Upper lobe of right lung (tissue), 1 donor: ENCODE measurements at regions not wholly inside any gene's neighbourhood (a gene's known extent, or its start where the extent isn't known, plus 50 kb on each side); places are given as distances from the start of the nearest gene placed in this dataset.

Experiments used
- ATAC-seq: fragments of 200-7000 bp; cut with Tn5 transposase; one replicate; pipeline ENCODE4 v1.9.1; 2020; ENCODE audit warnings: mild to moderate bottlenecking, moderate library complexity
- DNase-seq: peaks from one replicate; pipeline ENCODE4 v3.0.0-alpha.2; 2020
- H3K27ac ChIP-seq: fragments of 200-600 bp; one replicate; pipeline ENCODE4 v1.8.0; 2022
- H3K27me3 ChIP-seq: fragments of 200-600 bp; one replicate; pipeline ENCODE4 v1.8.0; 2022; ENCODE audit warnings: mild to moderate bottlenecking
- H3K36me3 ChIP-seq: fragments of 200-600 bp; one replicate; pipeline ENCODE4 v1.8.0; 2022
- H3K4me1 ChIP-seq: fragments of 200-600 bp; one replicate; pipeline ENCODE4 v1.8.0; 2022
- H3K4me3 ChIP-seq: fragments of 200-600 bp; one replicate; pipeline ENCODE4 v1.8.0; 2022; ENCODE audit warnings: mild to moderate bottlenecking
- H3K9me3 ChIP-seq: fragments of 200-600 bp; one replicate; pipeline ENCODE4 v1.8.0; 2022
- CTCF ChIP-seq: fragments of 200-600 bp; IDR thresholded peaks from one replicate; pipeline ENCODE4 v1.8.0; 2022; ENCODE audit warnings: antibody characterized with exemption
- intact Hi-C: fragments of 100-400 bp; cut with DNase I; formaldehyde crosslinking; loops from one replicate; pipeline ENCODE4 v1.11.0; 2022
- donor health status: DM: no; HTN: yes; CAD: no; lungs with severe emphysema.

- Histone ChIP-seq H3K4me1 (no peaks in the 10 kb centered on the region), H3K27me3 (no peaks in the 10 kb centered on the region), H3K36me3 (no peaks in the 10 kb centered on the region), H3K27ac (no peak overlapping the region), H3K9me3 (no peaks in the 10 kb centered on the region), H3K4me3 (no peak overlapping the region)
- ATAC-seq: no peak
- DNase-seq: no peak
- intact Hi-C loops: no loop called here
- TF ChIP-seq CTCF: no peak
These were observed 139.0 kb upstream of the CDH6 start for GRCh38 chr5:31054453-31054852.

GRCh38 chr5:31052937-31053658 lies 140.4 kb upstream of the CDH6 start:
- ATAC-seq: no peak
- no peaks in the 10 kb centered on the region for H3K4me1 ChIP-seq
- intact Hi-C loops: no loop called here
- no peak overlapping the region for H3K27ac ChIP-seq
- no peak for TF ChIP-seq CTCF
- H3K27me3 ChIP-seq: no peaks in the 10 kb centered on the region
- H3K36me3 ChIP-seq: no peaks in the 10 kb centered on the region
- no peaks in the 10 kb centered on the region for H3K9me3 ChIP-seq
- no peak overlapping the region for H3K4me3 ChIP-seq
- DNase-seq: no peak

- DNase-seq: no peak
- H3K9me3 ChIP-seq: no peaks in the 10 kb centered on the region
- no peaks in the 10 kb centered on the region for H3K36me3 ChIP-seq
- intact Hi-C loops: no loop called here
- no peaks in the 10 kb centered on the region for H3K4me1 ChIP-seq
- no peak overlapping the region for H3K4me3 ChIP-seq
- no peak overlapping the region for H3K27ac ChIP-seq
- no peak for TF ChIP-seq CTCF
- no peak for ATAC-seq
- no peaks in the 10 kb centered on the region for H3K27me3 ChIP-seq
These were observed 142.2 kb upstream of the CDH6 start for GRCh38 chr5:31051316-31051715.

GRCh38 chr5:31049936-31050704 lies 143.4 kb upstream of the CDH6 start:
- Histone ChIP-seq H3K27ac (no peak overlapping the region), H3K36me3 (no peaks in the 10 kb centered on the region), H3K9me3 (no peaks in the 10 kb centered on the region), H3K27me3 (no peaks in the 10 kb centered on the region), H3K4me1 (no peaks in the 10 kb centered on the region), H3K4me3 (no peak overlapping the region)
- DNase-seq (no peak), ATAC-seq (no peak)
- intact Hi-C loops: no loop called here
- no peak for TF ChIP-seq CTCF

- Histone ChIP-seq H3K4me3 (no peak overlapping the region), H3K27me3 (no peaks in the 10 kb centered on the region), H3K27ac (no peak overlapping the region), H3K36me3 (no peaks in the 10 kb centered on the region), H3K9me3 (no peaks in the 10 kb centered on the region), H3K4me1 (no peaks in the 10 kb centered on the region)
- TF ChIP-seq CTCF: no peak
- ATAC-seq: no peak
- no peak for DNase-seq
- intact Hi-C loops: no loop called here
These were observed 144.0 kb upstream of the CDH6 start for GRCh38 chr5:31049461-31049860.
